Colonic mucosa (tissue), 4 donors: ENCODE measurements at regions not wholly inside any gene's neighbourhood (a gene's known extent, or its start where the extent isn't known, plus 50 kb on each side); places are given as distances from the start of the nearest gene placed in this dataset.

ENCODE experiments used
- DNase-seq: peaks from one replicate; pipeline ENCODE4 v3.0.0-alpha.2; 2020
- H3K27ac ChIP-seq: fragments of 200-600 bp; one replicate; pipeline ENCODE4 v1.8.0; 2021
- H3K27me3 ChIP-seq: fragments of 200-600 bp; one replicate; pipeline ENCODE4 v1.8.0; 2021
- H3K36me3 ChIP-seq: fragments of 200-600 bp; one replicate; pipeline ENCODE4 v1.8.0; 2021
- H3K4me1 ChIP-seq: fragments of 200-600 bp; one replicate; pipeline ENCODE4 v1.8.0; 2021; ENCODE audit warnings: mild to moderate bottlenecking
- H3K4me3 ChIP-seq: fragments of 200-600 bp; one replicate; pipeline ENCODE4 v1.8.0; 2021
- H3K9ac ChIP-seq, 2 donors: one replicate each; pipeline ENCODE4 v1.7.0; 2013; ENCODE audit warnings: control low read depth in 2 of 2, low read depth in 2 of 2, low read length in 2 of 2
- H3K9me3 ChIP-seq: fragments of 200-600 bp; one replicate; pipeline ENCODE4 v1.8.0; 2021
- CTCF ChIP-seq: fragments of 200-600 bp; IDR thresholded peaks from one replicate; pipeline ENCODE4 v1.8.0; 2022; ENCODE audit warnings: antibody characterized with exemption, mild to moderate bottlenecking
- intact Hi-C: fragments of 100-400 bp; cut with DNase I; formaldehyde crosslinking; loops from one replicate; pipeline ENCODE4 v1.14.1; 2022
- donor health status: healthy.
- donor health status: DM: no; HTN: no; CAD: no.
- donor health status: DM: no; HTN: no; CAD: no.

GRCh38 chr2:129895061-129895460 lies 84.4 kb upstream of the RAB6C start:
- no peak overlapping the region for H3K9ac ChIP-seq
- no peak overlapping the region for H3K4me3 ChIP-seq
- H3K9me3 ChIP-seq: no peaks in the 10 kb centered on the region
- no peaks in the 10 kb centered on the region for H3K36me3 ChIP-seq
- no peaks in the 10 kb centered on the region for H3K27me3 ChIP-seq
- intact Hi-C loops: no loop called here
- H3K27ac ChIP-seq: no peak overlapping the region
- no peak for TF ChIP-seq CTCF
- no peak for DNase-seq
- H3K4me1 ChIP-seq: no peaks in the 10 kb centered on the region

- H3K9ac ChIP-seq: no peak overlapping the region
- no peaks in the 10 kb centered on the region for H3K4me1 ChIP-seq
- intact Hi-C loops: no loop called here
- H3K36me3 ChIP-seq: no peaks in the 10 kb centered on the region
- H3K27me3 ChIP-seq: no peaks in the 10 kb centered on the region
- TF ChIP-seq CTCF: no peak
- H3K4me3 ChIP-seq: no peak overlapping the region
- peak; percentile 6 for DNase-seq
- H3K27ac ChIP-seq: no peak overlapping the region
- no peaks in the 10 kb centered on the region for H3K9me3 ChIP-seq
These were observed 83.9 kb upstream of the RAB6C start for GRCh38 chr2:129895526-129896082.

GRCh38 chr2:129896226-129897100 lies 83.0 kb upstream of the RAB6C start:
- peak; percentile 5 for DNase-seq
- H3K36me3 ChIP-seq: no peaks in the 10 kb centered on the region
- H3K27me3 ChIP-seq: no peaks in the 10 kb centered on the region
- no peak overlapping the region for H3K27ac ChIP-seq
- no peak overlapping the region for H3K9ac ChIP-seq
- no peak overlapping the region for H3K4me3 ChIP-seq
- no peaks in the 10 kb centered on the region for H3K9me3 ChIP-seq
- no peak for TF ChIP-seq CTCF
- no peaks in the 10 kb centered on the region for H3K4me1 ChIP-seq
- intact Hi-C loops: no loop called here

- intact Hi-C loops: no loop called here
- H3K4me1 ChIP-seq: no peaks in the 10 kb centered on the region
These were observed 77.6 kb upstream of the RAB6C start for GRCh38 chr2:129901754-129902415.

More at GRCh38 chr2:129901754-129902415, 77.6 kb upstream of the RAB6C start:
- TF ChIP-seq CTCF: no peak
- no peak overlapping the region for H3K4me3 ChIP-seq
- DNase-seq: peak; percentile 11
- H3K27me3 ChIP-seq: no peaks in the 10 kb centered on the region
- no peaks in the 10 kb centered on the region for H3K9me3 ChIP-seq
- H3K36me3 ChIP-seq: no peaks in the 10 kb centered on the region
- H3K27ac ChIP-seq: no peak overlapping the region
- H3K9ac ChIP-seq: no peak overlapping the region
